H9 (cell line): ENCODE measurements at regions not wholly inside any gene's neighbourhood (a gene's known extent, or its start where the extent isn't known, plus 50 kb on each side); places are given as distances from the start of the nearest gene placed in this dataset.

ENCODE experiments used
- DNase-seq: peaks from one replicate; pipeline ENCODE4 v3.0.0-alpha.2; 2017
- H2AFZ ChIP-seq: one replicate; pipeline ENCODE4 v1.6.1; 2013; ENCODE audit warnings: mild to moderate bottlenecking, low read length, control low read depth, moderate library complexity
- H2AK5ac ChIP-seq: 2 replicates; pipeline ENCODE4 v1.6.1; 2013; ENCODE audit warnings: low read length, control low read depth, mixed read lengths; ENCODE audit not compliant: insufficient read length
- H2BK120ac ChIP-seq: one replicate; pipeline ENCODE4 v1.6.1; 2013; ENCODE audit warnings: low read depth, mild to moderate bottlenecking, low read length, control low read depth, inconsistent platforms; ENCODE audit not compliant: poor library complexity, severe bottlenecking
- H2BK12ac ChIP-seq: 2 replicates; pipeline ENCODE4 v1.6.1; 2013; ENCODE audit warnings: low read length, control low read depth, mixed read lengths, low read depth; ENCODE audit not compliant: insufficient read length
- H2BK15ac ChIP-seq: 2 replicates; pipeline ENCODE4 v1.6.1; 2013; ENCODE audit warnings: low read depth, low read length, control low read depth
- H2BK20ac ChIP-seq: one replicate; pipeline ENCODE4 v1.6.1; 2013; ENCODE audit warnings: low read depth, mild to moderate bottlenecking, low read length, control low read depth, inconsistent platforms; ENCODE audit not compliant: poor library complexity, severe bottlenecking
- H2BK5ac ChIP-seq: 2 replicates; pipeline ENCODE4 v1.6.1; 2013; ENCODE audit warnings: low read length, control low read depth, mixed read lengths; ENCODE audit not compliant: insufficient read length
- H3K14ac ChIP-seq: 2 replicates; pipeline ENCODE4 v1.6.1; 2013; ENCODE audit warnings: low read length, control low read depth; ENCODE audit not compliant: insufficient read depth
- H3K18ac ChIP-seq: 2 replicates; pipeline ENCODE4 v1.6.1; 2013; ENCODE audit warnings: low read depth, mild to moderate bottlenecking, mixed read lengths, low read length, control low read depth; ENCODE audit not compliant: insufficient read length
- H3K23ac ChIP-seq: 2 replicates; pipeline ENCODE4 v1.6.1; 2013; ENCODE audit warnings: low read length, control low read depth, mixed read lengths, low read depth; ENCODE audit not compliant: insufficient read length
- H3K23me2 ChIP-seq: 2 replicates; pipeline ENCODE4 v1.6.1; 2013; ENCODE audit warnings: low read depth, mild to moderate bottlenecking, mixed read lengths, low read length, control low read depth; ENCODE audit not compliant: insufficient read length, poor library complexity, severe bottlenecking
- H3K27ac ChIP-seq: 2 replicates; pipeline ENCODE4 v1.5.1; 2013; ENCODE audit warnings: low read length, control low read depth, mixed read lengths, low read depth; ENCODE audit not compliant: insufficient read length
- H3K27me3 ChIP-seq: 2 replicates; pipeline ENCODE4 v1.6.1; 2013; ENCODE audit warnings: low read length, control low read depth, inconsistent platforms; ENCODE audit not compliant: insufficient read depth
- H3K4ac ChIP-seq: 2 replicates; pipeline ENCODE4 v1.6.1; 2013; ENCODE audit warnings: low read depth, mild to moderate bottlenecking, control low read depth, inconsistent platforms, low read length, moderate library complexity
- H3K4me1 ChIP-seq: 2 replicates; pipeline ENCODE4 v1.6.1; 2013; ENCODE audit warnings: low read length, control low read depth, inconsistent platforms; ENCODE audit not compliant: insufficient read depth
- H3K4me2 ChIP-seq: 2 replicates; pipeline ENCODE4 v1.6.1; 2013; ENCODE audit warnings: low read length, control low read depth, mixed read lengths; ENCODE audit not compliant: insufficient read length, insufficient read depth
- H3K56ac ChIP-seq: 2 replicates; pipeline ENCODE4 v1.6.1; 2013; ENCODE audit warnings: low read depth, mild to moderate bottlenecking, mixed read lengths, low read length, control low read depth; ENCODE audit not compliant: insufficient read length
- H3K79me1 ChIP-seq: 2 replicates; pipeline ENCODE4 v1.6.1; 2013; ENCODE audit warnings: low read depth, mild to moderate bottlenecking, moderate library complexity, low read length, control low read depth, inconsistent platforms; ENCODE audit not compliant: insufficient read depth, poor library complexity, severe bottlenecking
- H3K79me2 ChIP-seq: 2 replicates; pipeline ENCODE4 v1.6.1; 2013; ENCODE audit warnings: low read length, control low read depth, inconsistent platforms; ENCODE audit not compliant: insufficient read depth
- H3K9ac ChIP-seq: 2 replicates; pipeline ENCODE4 v1.6.1; 2013; ENCODE audit warnings: low read length, control low read depth, mixed read lengths; ENCODE audit not compliant: insufficient read length; ENCODE audit errors: extremely low read depth
- H3K9me3 ChIP-seq: one replicate; pipeline ENCODE4 v1.6.1; 2013; ENCODE audit warnings: low read depth, low read length, inconsistent platforms; ENCODE audit not compliant: control insufficient read depth
- H3T11ph ChIP-seq: one replicate; pipeline ENCODE4 v1.6.1; 2013; ENCODE audit warnings: mild to moderate bottlenecking, low read length, control low read depth, inconsistent platforms
- H4K20me1 ChIP-seq: one replicate; pipeline ENCODE4 v1.6.1; 2013; ENCODE audit not compliant: control insufficient read depth, insufficient read length, insufficient read depth
- H4K5ac ChIP-seq: 2 replicates; pipeline ENCODE4 v1.6.1; 2013; ENCODE audit warnings: low read depth, mild to moderate bottlenecking, mixed read lengths, low read length, control low read depth; ENCODE audit not compliant: insufficient read length
- H4K8ac ChIP-seq: replicated peaks from 2 replicates; pipeline ENCODE4 v1.6.1; 2013; ENCODE audit warnings: low read length, control low read depth, mixed read lengths, low read depth; ENCODE audit not compliant: insufficient read length
- H4K91ac ChIP-seq: 2 replicates; pipeline ENCODE4 v1.6.1; 2013; ENCODE audit warnings: low read depth, mild to moderate bottlenecking, moderate library complexity, mixed read lengths, low read length, control low read depth; ENCODE audit not compliant: insufficient read length
- H3K27ac Mint-ChIP-seq, 3 experiments: 2 replicates in 2 of 3; 3 replicates in 1 of 3; pipeline ENCODE4 v1.8.0; 2020 to 2021; ENCODE audit warnings: mixed read lengths in 3 of 3, mild to moderate bottlenecking in 1 of 3, moderate library complexity in 1 of 3
- H3K27me3 Mint-ChIP-seq: 2 replicates; pipeline ENCODE4 v1.8.0; 2021; ENCODE audit warnings: low read depth, mild to moderate bottlenecking, moderate library complexity, mixed read lengths
- H3K36me3 Mint-ChIP-seq, 3 experiments: 2 replicates in 2 of 3; 3 replicates in 1 of 3; pipeline ENCODE4 v1.8.0; 2020 to 2021; ENCODE audit warnings: low read depth in 3 of 3, mixed read lengths in 3 of 3; ENCODE audit not compliant: insufficient read depth in 1 of 3
- H3K4me1 Mint-ChIP-seq, 2 experiments: 2 replicates each; pipeline ENCODE4 v1.8.0; 2020; ENCODE audit warnings: mixed read lengths in 2 of 2
- H3K4me3 Mint-ChIP-seq, 2 experiments: 2 replicates in 1 of 2; 3 replicates in 1 of 2; pipeline ENCODE4 v1.8.0; 2020 to 2021; ENCODE audit warnings: mild to moderate bottlenecking in 2 of 2, mixed read lengths in 2 of 2, moderate library complexity in 1 of 2
- H3K9me3 Mint-ChIP-seq, 2 experiments: 2 replicates in 1 of 2; 3 replicates in 1 of 2; pipeline ENCODE4 v1.8.0; 2020; ENCODE audit warnings: mild to moderate bottlenecking in 2 of 2, mixed read lengths in 2 of 2, moderate library complexity in 1 of 2
- WGBS: extraction: QIAGEN DNeasy Blood & Tissue Kit; methylation state at CpG from one replicate; pipeline ENCODE4 v1.1.7; 2013; ENCODE audit warnings: missing lambda C conversion rate, low lambda C conversion rate, mixed read lengths; ENCODE audit not compliant: insufficient read length; ENCODE audit errors: extremely low coverage; 5-methylcytosine and 5-hydroxymethylcytosine counted together
- TF ChIP-seq, protein P1 (sequence below): fragments of 200-600 bp; sonication (generic); conservative IDR thresholded peaks from 3 replicates; pipeline ENCODE4 v1.8.0; 2021; ENCODE audit warnings: antibody characterized with exemption, mild to moderate bottlenecking

DNA sequence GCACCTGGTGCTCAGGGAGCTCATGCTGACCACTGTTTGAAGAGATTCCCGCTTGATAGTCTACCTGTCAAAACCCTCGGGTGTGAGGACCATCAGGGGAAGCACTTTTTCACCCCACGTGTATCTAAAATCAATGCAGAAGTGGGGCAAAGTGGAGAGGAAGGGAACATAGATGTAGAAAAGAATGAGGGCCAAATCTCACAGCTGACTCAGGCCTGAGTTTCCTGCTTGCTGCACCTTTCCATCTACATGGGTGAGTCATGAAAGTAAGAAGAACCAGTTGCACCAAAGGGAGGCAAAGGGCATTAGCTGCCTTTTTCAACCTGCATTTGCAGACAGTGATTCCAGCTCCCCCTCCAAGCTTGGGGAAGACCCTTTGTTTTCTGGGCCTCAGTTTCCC, 100.2 kb upstream of the MYCN start:
- DNase-seq = no peak
- TF ChIP-seq, protein P1, sequence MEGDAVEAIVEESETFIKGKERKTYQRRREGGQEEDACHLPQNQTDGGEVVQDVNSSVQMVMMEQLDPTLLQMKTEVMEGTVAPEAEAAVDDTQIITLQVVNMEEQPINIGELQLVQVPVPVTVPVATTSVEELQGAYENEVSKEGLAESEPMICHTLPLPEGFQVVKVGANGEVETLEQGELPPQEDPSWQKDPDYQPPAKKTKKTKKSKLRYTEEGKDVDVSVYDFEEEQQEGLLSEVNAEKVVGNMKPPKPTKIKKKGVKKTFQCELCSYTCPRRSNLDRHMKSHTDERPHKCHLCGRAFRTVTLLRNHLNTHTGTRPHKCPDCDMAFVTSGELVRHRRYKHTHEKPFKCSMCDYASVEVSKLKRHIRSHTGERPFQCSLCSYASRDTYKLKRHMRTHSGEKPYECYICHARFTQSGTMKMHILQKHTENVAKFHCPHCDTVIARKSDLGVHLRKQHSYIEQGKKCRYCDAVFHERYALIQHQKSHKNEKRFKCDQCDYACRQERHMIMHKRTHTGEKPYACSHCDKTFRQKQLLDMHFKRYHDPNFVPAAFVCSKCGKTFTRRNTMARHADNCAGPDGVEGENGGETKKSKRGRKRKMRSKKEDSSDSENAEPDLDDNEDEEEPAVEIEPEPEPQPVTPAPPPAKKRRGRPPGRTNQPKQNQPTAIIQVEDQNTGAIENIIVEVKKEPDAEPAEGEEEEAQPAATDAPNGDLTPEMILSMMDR = no peak
- H2AFZ ChIP-seq = no peak overlapping the region

More for the DNA sequence above, 100.2 kb upstream of the MYCN start:
- Mint-ChIP-seq H3K4me3 (no peak overlapping the region), H3K4me1 (peaks cover 0 to 7% of the 10 kb centered on the region in 2 experiments; a peak in 3 of 4 replicates), H3K27me3 (peaks cover 2% of the 10 kb centered on the region; the same call in 1 of the 2 replicates), H3K27ac (no peak overlapping the region), H3K9me3 (no peaks in the 10 kb centered on the region), H3K36me3 (no peaks in the 10 kb centered on the region)
- no peak overlapping the region for H3K56ac ChIP-seq
- no peak overlapping the region for H3T11ph ChIP-seq
- H2BK12ac ChIP-seq = no peak overlapping the region
- H3K23me2 ChIP-seq = no peaks in the 10 kb centered on the region
- WGBS = no CpG with 5 or more reads among the region's 3 CpGs
- H3K9ac ChIP-seq = no peak overlapping the region
- H3K23ac ChIP-seq = no peak overlapping the region
- H4K8ac ChIP-seq = no peak overlapping the region
- no peak overlapping the region for H4K91ac ChIP-seq
- no peak overlapping the region for H3K18ac ChIP-seq
- H3K9me3 ChIP-seq = no peaks in the 10 kb centered on the region
- no peak overlapping the region for H2BK120ac ChIP-seq
- H3K79me2 ChIP-seq = no peaks in the 10 kb centered on the region
- no peak overlapping the region for H4K5ac ChIP-seq
- no peak overlapping the region for H2BK15ac ChIP-seq
- H3K27me3 ChIP-seq = no peaks in the 10 kb centered on the region
- no peak overlapping the region for H3K27ac ChIP-seq
- H2BK5ac ChIP-seq = no peak overlapping the region
- H3K4ac ChIP-seq = no peak overlapping the region
- no peak overlapping the region for H3K14ac ChIP-seq
- no peaks in the 10 kb centered on the region for H4K20me1 ChIP-seq
- no peaks in the 10 kb centered on the region for H3K4me1 ChIP-seq
- no peak overlapping the region for H2BK20ac ChIP-seq
- H3K4me2 ChIP-seq = no peak overlapping the region
- H2AK5ac ChIP-seq = no peak overlapping the region
- no peaks in the 10 kb centered on the region for H3K79me1 ChIP-seq
